Testis (tissue), 2 donors: ENCODE measurements at regions not wholly inside any gene's neighbourhood (a gene's known extent, or its start where the extent isn't known, plus 50 kb on each side); places are given as distances from the start of the nearest gene placed in this dataset.

Experiments
- DNase-seq: peaks from one replicate; pipeline ENCODE4 v3.0.0-alpha.2; 2019
- H3K27ac ChIP-seq, 2 donors: fragments of 200-600 bp; sonication (generic); one replicate each; pipeline ENCODE4 v1.5.1; 2019
- H3K27me3 ChIP-seq: fragments of 200-600 bp; sonication (generic); one replicate; pipeline ENCODE4 v1.5.1; 2019
- H3K36me3 ChIP-seq: fragments of 200-600 bp; sonication (generic); one replicate; pipeline ENCODE4 v1.5.1; 2017; ENCODE audit warnings: low read depth; ENCODE audit errors: missing control alignments
- H3K4me1 ChIP-seq: fragments of 200-600 bp; sonication (generic); one replicate; pipeline ENCODE4 v1.5.1; 2019
- H3K4me3 ChIP-seq, 2 donors: fragments of 200-600 bp; sonication (generic); one replicate each; pipeline ENCODE4 v1.5.1; 2017 to 2019
- H3K9me3 ChIP-seq: fragments of 200-600 bp; sonication (generic); one replicate; pipeline ENCODE4 v1.5.1; 2017
- POLR2A ChIP-seq: fragments of 450-650 bp; IDR thresholded peaks from one replicate; pipeline ENCODE4 v1.6.1; 2017; ENCODE audit warnings: antibody characterized with exemption, mild to moderate bottlenecking, moderate library complexity
- WGBS, 2 donors: methylation state at CpG; one replicate each; pipeline ENCODE4 v1.1.5; 2018; 5-methylcytosine and 5-hydroxymethylcytosine counted together
- intact Hi-C: fragments of 100-400 bp; cut with DNase I; formaldehyde crosslinking; loops from one replicate; pipeline ENCODE4 v1.15.1; 2023; ENCODE audit warnings: low total_unique reads
- TF ChIP-seq, protein P1 (sequence below), 3 experiments: fragments of 450-650 bp in 2 of 3; fragments of 200-600 bp in 1 of 3; sonication (generic) in 1 of 3; IDR thresholded peaks; one replicate each; pipeline ENCODE4 v1.5.1; 2016 to 2019; ENCODE audit warnings: antibody characterized with exemption in 3 of 3, mild to moderate bottlenecking in 2 of 3, moderate library complexity in 1 of 3

DNA sequence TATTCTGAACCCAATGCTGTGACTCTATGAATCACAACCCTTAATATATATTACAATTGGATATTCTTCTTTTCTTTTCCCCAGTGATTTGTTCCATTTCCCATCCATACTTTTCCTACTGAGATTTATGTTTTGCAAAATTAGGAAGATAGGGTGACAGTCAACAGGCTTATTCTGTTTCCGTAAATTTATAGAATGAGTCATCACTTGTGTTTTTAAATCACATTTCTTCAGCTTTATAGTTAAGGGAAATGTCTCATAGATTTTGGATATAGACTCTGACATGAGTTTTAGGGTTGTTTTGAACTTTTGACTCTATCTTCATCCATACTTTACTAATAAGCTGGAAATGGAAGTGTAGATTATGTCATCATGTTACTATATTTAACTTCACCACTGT, 661.6 kb upstream of the FBXO33 start:
- intact Hi-C loops: no loop called here
- H3K9me3 ChIP-seq: no peaks in the 10 kb centered on the region
- 91 to 98% methylated on average over 1 of the region's 1 CpG for WGBS, 2 donors
- H3K36me3 ChIP-seq: no peaks in the 10 kb centered on the region
- no peak overlapping the region for H3K4me3 ChIP-seq
- H3K27ac ChIP-seq: no peak overlapping the region
- no peaks in the 10 kb centered on the region for H3K27me3 ChIP-seq
- no peak for DNase-seq
- no peaks in the 10 kb centered on the region for H3K4me1 ChIP-seq
- TF ChIP-seq POLR2A: no peak
- TF ChIP-seq, protein P1, sequence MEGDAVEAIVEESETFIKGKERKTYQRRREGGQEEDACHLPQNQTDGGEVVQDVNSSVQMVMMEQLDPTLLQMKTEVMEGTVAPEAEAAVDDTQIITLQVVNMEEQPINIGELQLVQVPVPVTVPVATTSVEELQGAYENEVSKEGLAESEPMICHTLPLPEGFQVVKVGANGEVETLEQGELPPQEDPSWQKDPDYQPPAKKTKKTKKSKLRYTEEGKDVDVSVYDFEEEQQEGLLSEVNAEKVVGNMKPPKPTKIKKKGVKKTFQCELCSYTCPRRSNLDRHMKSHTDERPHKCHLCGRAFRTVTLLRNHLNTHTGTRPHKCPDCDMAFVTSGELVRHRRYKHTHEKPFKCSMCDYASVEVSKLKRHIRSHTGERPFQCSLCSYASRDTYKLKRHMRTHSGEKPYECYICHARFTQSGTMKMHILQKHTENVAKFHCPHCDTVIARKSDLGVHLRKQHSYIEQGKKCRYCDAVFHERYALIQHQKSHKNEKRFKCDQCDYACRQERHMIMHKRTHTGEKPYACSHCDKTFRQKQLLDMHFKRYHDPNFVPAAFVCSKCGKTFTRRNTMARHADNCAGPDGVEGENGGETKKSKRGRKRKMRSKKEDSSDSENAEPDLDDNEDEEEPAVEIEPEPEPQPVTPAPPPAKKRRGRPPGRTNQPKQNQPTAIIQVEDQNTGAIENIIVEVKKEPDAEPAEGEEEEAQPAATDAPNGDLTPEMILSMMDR (IDR thresholded peaks at IDR 0.05): no peak

DNA sequence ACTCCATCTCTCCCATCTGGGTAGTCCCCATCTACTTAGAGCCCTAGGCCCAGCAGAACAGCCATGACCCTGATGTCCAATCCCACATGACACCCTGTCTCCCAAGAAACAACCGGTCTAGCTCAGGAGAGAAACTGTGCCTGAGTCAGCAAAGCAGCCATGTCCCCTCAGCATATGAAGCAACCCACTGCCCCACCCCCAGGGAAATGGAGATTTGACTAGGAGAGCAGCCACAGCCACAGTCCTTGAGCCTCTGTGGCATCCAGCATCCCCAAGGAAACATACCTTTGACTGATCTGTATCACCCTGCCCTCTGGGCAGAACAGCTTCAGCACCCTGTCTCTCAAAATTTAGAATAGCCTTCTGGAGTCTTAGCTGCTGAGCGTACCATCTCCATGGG, 641.9 kb upstream of the FBXO33 start:
- intact Hi-C loops: no loop called here
- H3K4me1 ChIP-seq: no peaks in the 10 kb centered on the region
- H3K36me3 ChIP-seq: no peaks in the 10 kb centered on the region
- no peak overlapping the region for H3K4me3 ChIP-seq
- no peaks in the 10 kb centered on the region for H3K9me3 ChIP-seq
- TF ChIP-seq, protein P1 (IDR thresholded peaks at IDR 0.05): no peak
- no peak for TF ChIP-seq POLR2A
- no peak for DNase-seq
- WGBS, 2 donors: 100% methylated on average over 1 to 2 of the region's 2 CpGs
- H3K27ac ChIP-seq: no peak overlapping the region
- no peaks in the 10 kb centered on the region for H3K27me3 ChIP-seq

DNA sequence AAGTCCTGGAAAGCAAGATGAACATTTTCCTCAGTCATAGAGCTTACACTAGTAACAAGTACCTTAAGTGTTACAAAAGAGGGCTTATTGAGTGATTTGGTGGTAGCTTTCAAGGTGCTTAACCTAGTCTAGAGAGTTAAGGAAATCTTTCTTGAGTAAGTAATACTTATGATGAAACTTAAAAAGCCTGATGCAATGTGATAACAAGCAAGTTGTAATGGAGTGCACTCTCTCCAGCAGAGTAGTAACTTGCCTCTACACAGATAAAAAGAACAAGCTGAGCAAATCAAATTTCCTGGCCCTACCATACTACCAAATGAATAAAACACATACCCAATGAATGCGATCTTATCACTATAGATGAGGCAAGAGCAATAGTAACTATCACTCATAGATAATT, 639.9 kb upstream of the FBXO33 start:
- no peaks in the 10 kb centered on the region for H3K36me3 ChIP-seq
- H3K9me3 ChIP-seq: no peaks in the 10 kb centered on the region
- DNase-seq: no peak
- no peaks in the 10 kb centered on the region for H3K27me3 ChIP-seq
- no peak for TF ChIP-seq POLR2A
- TF ChIP-seq, protein P1 (IDR thresholded peaks at IDR 0.05): no peak
- H3K4me3 ChIP-seq: no peak overlapping the region
- 92 to 100% methylated on average over 1 of the region's 1 CpG for WGBS, 2 donors
- no peak overlapping the region for H3K27ac ChIP-seq
- no peaks in the 10 kb centered on the region for H3K4me1 ChIP-seq
- intact Hi-C loops: no loop called here

DNA sequence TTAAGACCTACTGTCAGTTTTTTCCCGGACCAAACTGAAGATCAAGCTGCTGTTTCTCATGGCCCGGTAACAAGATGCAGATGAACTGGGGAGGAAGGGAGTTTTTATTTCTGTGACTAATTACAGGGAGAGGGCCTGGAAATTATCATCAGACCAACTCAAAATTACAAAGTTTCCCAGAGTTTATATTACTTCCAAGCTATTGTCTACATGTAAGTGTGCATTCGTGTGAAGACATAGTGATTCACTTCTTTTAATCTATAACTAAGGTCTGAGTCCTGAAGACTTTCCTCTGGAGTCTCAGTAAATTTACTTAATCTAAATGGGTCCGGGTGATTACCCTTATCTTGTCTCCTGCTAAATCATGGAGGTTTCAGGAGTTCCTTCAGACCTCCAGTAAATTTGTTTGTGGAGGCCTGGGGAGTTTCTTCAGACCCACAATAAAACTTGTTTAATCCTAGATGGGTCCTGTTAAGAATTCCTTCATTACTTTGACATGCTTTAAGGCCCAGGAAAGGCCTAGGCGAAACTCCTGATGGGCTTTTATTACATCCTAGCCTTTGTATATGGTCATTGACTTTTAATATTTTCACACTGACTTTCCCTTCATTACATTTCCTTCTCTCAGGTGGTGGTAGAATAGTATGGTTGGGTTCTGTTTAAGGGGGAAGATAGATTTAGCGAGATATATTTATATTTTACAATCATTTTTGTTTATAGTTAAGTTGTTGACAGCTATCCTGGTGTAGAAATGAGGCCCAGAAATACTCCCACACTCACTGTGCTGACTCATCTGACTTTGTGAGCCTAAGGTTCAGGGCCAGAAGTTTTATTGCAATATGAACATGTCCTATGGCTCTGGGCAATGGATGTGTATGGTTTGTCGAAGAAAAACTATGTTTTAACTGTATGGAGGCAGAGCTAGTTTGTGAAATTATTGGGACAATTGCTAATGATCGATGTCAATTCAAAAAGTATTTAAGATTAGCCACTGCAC, 627.0 kb upstream of the FBXO33 start:
- Histone ChIP-seq H3K9me3 (no peaks in the 10 kb centered on the region), H3K27ac (no peak overlapping the region), H3K36me3 (no peaks in the 10 kb centered on the region), H3K4me3 (no peak overlapping the region), H3K27me3 (no peaks in the 10 kb centered on the region), H3K4me1 (no peaks in the 10 kb centered on the region)
- intact Hi-C loops: no loop called here
- no peak for DNase-seq
- 55% methylated on average over 8 of the region's 8 CpGs for WGBS, 2 donors
- TF ChIP-seq, protein P1 (IDR thresholded peaks at IDR 0.05): no peak
- no peak for TF ChIP-seq POLR2A

DNA sequence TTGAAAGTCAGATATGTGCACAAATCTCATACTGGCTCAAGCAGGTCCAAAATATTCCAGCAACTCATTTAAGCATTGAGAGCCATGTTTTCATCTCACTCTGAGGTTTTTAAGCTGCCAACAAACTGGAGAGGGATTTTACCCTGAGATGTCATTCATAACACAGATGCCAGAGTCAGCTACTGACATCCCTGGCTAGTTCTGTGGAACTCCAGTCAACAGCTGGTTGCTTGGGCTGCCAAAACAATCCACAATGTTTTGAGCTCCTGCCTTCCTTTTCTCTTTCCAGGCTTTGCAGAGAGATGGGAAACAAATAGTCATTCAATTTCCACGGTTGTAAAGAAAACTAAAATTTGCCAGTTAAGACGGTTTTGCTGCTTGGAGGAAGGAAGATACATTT, 621.2 kb upstream of the FBXO33 start:
- 79 to 81% methylated on average over 2 of the region's 2 CpGs for WGBS, 2 donors
- TF ChIP-seq POLR2A: no peak
- TF ChIP-seq, protein P1 (IDR thresholded peaks at IDR 0.05): no peak
- H3K27ac ChIP-seq: no peak overlapping the region
- H3K4me3 ChIP-seq: no peak overlapping the region
- no peak for DNase-seq
- no peaks in the 10 kb centered on the region for H3K9me3 ChIP-seq
- H3K36me3 ChIP-seq: no peaks in the 10 kb centered on the region
- H3K27me3 ChIP-seq: no peaks in the 10 kb centered on the region
- intact Hi-C loops: no loop called here
- no peaks in the 10 kb centered on the region for H3K4me1 ChIP-seq
